SK-MEL-5 (cell line): ENCODE measurements at regions not wholly inside any gene's neighbourhood (a gene's known extent, or its start where the extent isn't known, plus 50 kb on each side); places are given as distances from the start of the nearest gene placed in this dataset.
"Not testable (repeated sequence)": the region's sequence is repeated elsewhere in the genome, so short reads cannot be mapped to it uniquely, and the experiment has no call there.

Experiments used
- DNase-seq: peaks from one replicate; pipeline ENCODE4 v3.0.0-alpha.2; 2016; ENCODE audit warnings: low read depth, low spot score
- in situ Hi-C: cut with HindIII; loops from 2 replicates; pipeline ENCODE4 v1.10.0; 2016; ENCODE audit warnings: low sequenced_read_pairs, high pct_unique_total_duplicates, low pct_unique_long_range_greater_than_20kb

- no peak for DNase-seq
- in situ Hi-C loops, result no loop called here
These were observed 669.1 kb downstream of the HS3ST4 start for GRCh38 chr16:26360867-26361266.

GRCh38 chr16:26363581-26363980, 671.8 kb downstream of the HS3ST4 start:
- in situ Hi-C loops, result no loop called here
- no peak for DNase-seq

GRCh38 chr16:26365161-26365940, 673.6 kb downstream of the HS3ST4 start:
- in situ Hi-C loops, result no loop called here
- no peak for DNase-seq

GRCh38 chr16:26371349-26371869, 679.6 kb downstream of the HS3ST4 start:
- in situ Hi-C loops, result no loop called here
- DNase-seq, result no peak

- in situ Hi-C loops, result no loop called here
- no peak for DNase-seq
These were observed 682.6 kb downstream of the HS3ST4 start for GRCh38 chr16:26374279-26374925.

GRCh38 chr16:26382586-26382985, 684.1 kb upstream of the C16orf82 start:
- no peak for DNase-seq
- in situ Hi-C loops, result no loop called here

- DNase-seq, result no peak
- in situ Hi-C loops, result no loop called here
These were observed 680.6 kb upstream of the C16orf82 start for GRCh38 chr16:26386096-26386495.

DNA sequence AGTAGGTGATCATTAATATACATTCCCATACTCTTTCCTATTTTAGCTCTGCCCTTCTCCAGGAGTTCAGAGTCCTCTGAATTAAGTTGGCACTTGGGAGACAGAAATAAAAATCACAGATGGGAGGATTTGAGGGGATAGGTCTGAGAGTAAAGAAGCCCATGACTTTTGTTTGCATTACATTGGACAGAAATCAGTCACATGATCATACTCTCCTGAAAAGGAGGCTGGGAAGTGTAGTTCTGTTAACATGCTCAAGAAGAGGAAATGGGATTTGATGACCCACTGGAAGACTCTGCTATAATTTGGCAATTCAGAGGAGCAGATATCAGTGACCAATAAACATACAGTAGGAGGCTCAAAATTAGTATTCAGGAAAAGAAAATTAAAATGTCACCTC, 674.9 kb upstream of the C16orf82 start:
- in situ Hi-C loops, result no loop called here
- DNase-seq, result no peak

GRCh38 chr16:26394409-26394808, 672.3 kb upstream of the C16orf82 start:
- in situ Hi-C loops, result no loop called here
- DNase-seq, result no peak

DNA sequence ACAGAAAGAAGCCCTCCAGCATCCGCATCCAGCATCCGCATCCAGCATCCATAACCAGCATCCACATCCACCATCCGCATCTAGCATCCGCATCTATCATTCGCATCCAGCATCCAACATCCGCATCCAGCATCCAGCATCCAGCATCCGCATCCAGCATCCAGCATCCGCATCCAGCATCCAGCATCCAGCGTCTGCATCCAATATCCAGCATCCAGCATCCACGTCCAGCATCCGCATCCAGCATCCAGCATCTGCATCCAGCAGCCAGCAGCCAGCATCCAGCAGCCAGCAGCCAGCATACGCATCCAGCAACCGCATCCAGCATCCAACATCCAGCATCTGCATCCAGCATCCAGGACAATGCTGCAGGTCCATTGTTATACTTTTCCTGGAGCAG, 671.0 kb upstream of the C16orf82 start:
- in situ Hi-C loops, result no loop called here
- no peak for DNase-seq

GRCh38 chr16:26396511-26397235, 670.1 kb upstream of the C16orf82 start:
- in situ Hi-C loops, result no loop called here
- DNase-seq, result no peak

DNA sequence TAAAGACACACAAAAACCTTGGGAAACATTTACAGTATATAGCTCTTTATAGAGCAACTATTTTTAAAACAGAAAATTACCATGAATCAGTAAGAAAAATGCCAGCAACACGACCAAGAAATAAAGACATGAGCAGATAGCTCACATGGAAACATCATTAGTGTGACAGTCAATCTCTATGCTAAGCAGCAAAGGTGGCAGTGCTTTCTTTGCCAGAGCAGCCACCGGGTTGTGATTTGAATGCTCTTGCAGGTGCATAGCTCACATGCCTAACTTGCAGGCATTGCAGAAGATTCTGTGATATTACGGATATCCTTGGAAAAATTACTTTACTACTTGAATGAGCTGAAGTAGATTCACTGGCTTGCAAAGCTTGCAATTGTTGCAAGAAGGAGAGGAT, 652.9 kb upstream of the C16orf82 start:
- DNase-seq, result no peak
- in situ Hi-C loops, result no loop called here

DNA sequence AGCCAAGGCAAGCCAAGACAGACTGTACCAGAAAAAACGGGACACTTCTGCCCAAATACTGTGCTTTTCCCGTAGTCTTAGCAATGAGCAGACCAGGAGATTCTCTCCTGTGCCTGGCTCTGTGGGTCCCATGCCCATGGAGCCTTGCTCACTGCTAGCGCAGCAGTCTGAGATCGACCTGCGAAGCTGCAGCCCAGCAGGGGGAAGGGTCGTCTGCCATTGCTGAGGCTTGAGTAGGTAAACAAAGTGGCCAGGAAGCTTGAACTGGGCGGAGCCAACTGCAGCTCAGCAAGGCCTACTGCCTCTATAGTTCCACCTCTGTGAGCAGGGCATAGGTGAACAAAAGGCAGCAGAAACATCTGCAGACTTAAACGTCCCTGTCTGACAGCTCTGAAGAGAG, 647.3 kb upstream of the C16orf82 start:
- DNase-seq, in situ Hi-C loops: not testable (repeated sequence)

DNA sequence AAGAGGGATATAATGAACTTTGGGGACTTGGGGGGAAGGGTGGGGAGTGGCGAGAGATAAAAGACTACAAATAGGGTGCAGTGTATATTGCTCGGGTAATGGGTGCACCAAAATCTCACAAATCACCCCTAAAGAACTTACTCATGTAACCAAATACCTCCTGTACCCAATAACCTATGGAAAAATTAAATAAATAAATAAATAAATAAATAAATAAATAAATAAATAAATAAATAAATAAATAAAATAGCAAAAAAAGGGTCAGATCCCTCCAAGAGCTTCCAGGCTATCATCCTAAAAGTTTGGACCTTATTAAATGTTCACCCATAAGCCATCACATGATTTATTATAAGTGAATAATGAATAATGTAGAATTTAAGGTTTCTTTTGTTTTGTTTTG, 636.1 kb upstream of the C16orf82 start:
- DNase-seq, result no peak
- in situ Hi-C loops, result no loop called here

- DNase-seq, result no peak
- in situ Hi-C loops, result no loop called here
These were observed 632.9 kb upstream of the C16orf82 start for GRCh38 chr16:26433807-26434206.

GRCh38 chr16:26441178-26441577, 625.5 kb upstream of the C16orf82 start:
- in situ Hi-C loops, result no loop called here
- no peak for DNase-seq

GRCh38 chr16:26442321-26442720, 624.4 kb upstream of the C16orf82 start:
- in situ Hi-C loops, result no loop called here
- no peak for DNase-seq

GRCh38 chr16:26447570-26447969, 619.2 kb upstream of the C16orf82 start:
- in situ Hi-C loops, result no loop called here
- DNase-seq, result no peak
